ENCODE measurements at regions not wholly inside any gene's neighbourhood (a gene's known extent, or its start where the extent isn't known, plus 50 kb on each side); places are given as distances from the start of the nearest gene placed in this dataset.

DNA sequence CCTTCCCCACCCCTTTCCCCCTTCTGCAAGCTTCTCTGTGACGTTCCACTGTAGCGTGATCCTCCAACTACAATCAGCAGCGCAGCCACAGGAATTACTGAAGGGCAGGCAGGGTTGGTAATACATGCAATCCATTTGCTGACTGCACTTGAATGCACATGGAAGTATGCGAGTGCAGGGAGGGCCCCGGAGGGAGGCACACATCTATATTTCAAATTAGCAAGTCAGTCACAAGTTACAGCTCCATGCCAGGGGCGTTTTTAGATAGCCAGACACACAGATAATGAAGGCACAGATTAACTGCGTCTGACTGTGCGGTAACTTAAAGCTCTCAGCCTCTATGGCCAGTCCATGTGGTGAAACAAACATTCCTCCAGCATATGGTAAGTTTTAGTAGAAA lies 209.2 kb upstream of the GATA6 start:
- TF ChIP-seq, protein P1, sequence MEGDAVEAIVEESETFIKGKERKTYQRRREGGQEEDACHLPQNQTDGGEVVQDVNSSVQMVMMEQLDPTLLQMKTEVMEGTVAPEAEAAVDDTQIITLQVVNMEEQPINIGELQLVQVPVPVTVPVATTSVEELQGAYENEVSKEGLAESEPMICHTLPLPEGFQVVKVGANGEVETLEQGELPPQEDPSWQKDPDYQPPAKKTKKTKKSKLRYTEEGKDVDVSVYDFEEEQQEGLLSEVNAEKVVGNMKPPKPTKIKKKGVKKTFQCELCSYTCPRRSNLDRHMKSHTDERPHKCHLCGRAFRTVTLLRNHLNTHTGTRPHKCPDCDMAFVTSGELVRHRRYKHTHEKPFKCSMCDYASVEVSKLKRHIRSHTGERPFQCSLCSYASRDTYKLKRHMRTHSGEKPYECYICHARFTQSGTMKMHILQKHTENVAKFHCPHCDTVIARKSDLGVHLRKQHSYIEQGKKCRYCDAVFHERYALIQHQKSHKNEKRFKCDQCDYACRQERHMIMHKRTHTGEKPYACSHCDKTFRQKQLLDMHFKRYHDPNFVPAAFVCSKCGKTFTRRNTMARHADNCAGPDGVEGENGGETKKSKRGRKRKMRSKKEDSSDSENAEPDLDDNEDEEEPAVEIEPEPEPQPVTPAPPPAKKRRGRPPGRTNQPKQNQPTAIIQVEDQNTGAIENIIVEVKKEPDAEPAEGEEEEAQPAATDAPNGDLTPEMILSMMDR (IDR thresholded peaks at IDR 0.05; ENCODE audit: insufficient read depth, low read length, poor library complexity, severe bottlenecking), result no peak
- no peak for TF ChIP-seq EZH2phosphoT487 (conservative IDR thresholded peaks at IDR 0.05; ENCODE audit: low read length)
